ENCODE measurements at regions not wholly inside any gene's neighbourhood (a gene's known extent, or its start where the extent isn't known, plus 50 kb on each side); places are given as distances from the start of the nearest gene placed in this dataset.

GRCh38 chr15:36210426-36210825 lies 369.0 kb upstream of the CDIN1 start:
- TF ChIP-seq EZH2 (IDR thresholded peaks at IDR 0.05; ENCODE audit: low read length, missing control alignments) (no peak), CTCF (conservative IDR thresholded peaks at IDR 0.05 in 1 of 2, IDR thresholded peaks at IDR 0.05 in 1 of 2; ENCODE audit: low read depth in 1 of 2, low read length in 2 of 2) (no peak)
